PC-9 (cell line): ENCODE measurements at regions not wholly inside any gene's neighbourhood (a gene's known extent, or its start where the extent isn't known, plus 50 kb on each side); places are given as distances from the start of the nearest gene placed in this dataset.

Experiments
- CTCF ChIP-seq: fragments of 200-600 bp; sonication (generic); conservative IDR thresholded peaks from 2 replicates; pipeline ENCODE4 v1.6.1; 2017; ENCODE audit warnings: mixed run types, antibody characterized with exemption, mild to moderate bottlenecking, moderate library complexity
- EZH2 ChIP-seq: fragments of 200-600 bp; sonication (generic); IDR thresholded peaks from 2 replicates; pipeline ENCODE4 v1.8.0; 2017; ENCODE audit warnings: antibody characterized with exemption, low read depth

- TF ChIP-seq CTCF (no peak), EZH2 (no peak)
These were observed 58.6 kb upstream of the AFF3 start for GRCh38 chr2:100200985-100201384.
